ENCODE measurements at regions not wholly inside any gene's neighbourhood (a gene's known extent, or its start where the extent isn't known, plus 50 kb on each side); places are given as distances from the start of the nearest gene placed in this dataset.

DNA sequence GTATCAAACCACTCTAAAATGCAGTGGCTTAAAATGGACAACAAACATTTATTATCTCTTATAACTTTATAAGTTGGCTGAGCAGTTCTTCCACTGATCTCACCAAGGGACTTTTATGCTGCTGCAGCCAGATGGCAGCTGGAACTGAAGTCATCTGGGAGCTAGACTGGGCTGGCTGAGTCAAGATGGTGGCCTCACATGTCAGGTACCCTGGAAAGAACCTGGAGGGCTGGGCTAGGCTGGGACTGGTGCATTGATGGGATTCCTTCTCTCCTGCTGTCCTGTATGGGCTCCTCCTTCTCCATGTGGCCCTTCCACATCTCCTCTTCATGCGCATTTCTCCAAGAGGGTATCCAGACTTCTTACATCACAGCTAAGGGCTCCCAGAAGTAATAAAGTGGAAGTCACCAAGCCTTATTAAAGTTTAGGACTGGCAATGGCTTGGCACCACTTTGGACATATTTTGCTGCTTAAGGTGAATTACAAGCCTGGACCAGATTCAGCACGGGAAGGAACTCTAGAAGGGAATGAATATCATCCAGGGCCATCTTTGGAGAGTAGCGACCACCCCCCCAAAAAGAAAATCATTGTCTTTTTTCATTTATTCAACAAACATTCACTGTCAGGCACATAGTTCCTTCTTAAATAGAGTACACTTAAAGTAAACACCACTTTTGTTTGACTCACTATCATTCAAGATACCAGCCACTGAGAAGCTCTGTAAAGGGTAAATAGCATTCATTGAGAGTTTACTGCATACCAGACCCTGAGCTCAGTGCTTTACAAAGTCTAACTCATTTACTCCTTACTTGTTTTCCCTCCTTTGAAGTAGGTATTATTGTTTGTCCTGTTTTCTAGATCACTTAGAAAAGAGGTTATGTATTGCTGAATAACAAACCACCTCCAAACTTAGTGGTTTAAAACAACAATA, 138.0 kb downstream of the ZFP36L2 start:
- no CpG with 5 or more reads among the region's 3 CpGs for WGBS (ENCODE audit: insufficient coverage)
- no peaks in the 10 kb centered on the region for H3K27me3 ChIP-seq (ENCODE audit: control insufficient read depth, insufficient read depth, low read length)
- H3K36me3 ChIP-seq (ENCODE audit: control insufficient read depth, insufficient read depth, low read length): no peaks in the 10 kb centered on the region
- no peak for DNase-seq (ENCODE audit: low read depth in 4 of 6, low spot score in 6 of 6)
- H3K27ac ChIP-seq (ENCODE audit: low read depth, low read length): peak overlapping the region; percentile 10
- peaks cover 43% of the 10 kb centered on the region for H3K4me1 ChIP-seq (ENCODE audit: control insufficient read depth, insufficient read depth, low read length)
- no peak overlapping the region for H3K4me3 ChIP-seq (ENCODE audit: low read depth, low read length)
- H3K9me3 ChIP-seq (ENCODE audit: control insufficient read depth, insufficient read depth, low read length): peaks cover 5% of the 10 kb centered on the region

DNA sequence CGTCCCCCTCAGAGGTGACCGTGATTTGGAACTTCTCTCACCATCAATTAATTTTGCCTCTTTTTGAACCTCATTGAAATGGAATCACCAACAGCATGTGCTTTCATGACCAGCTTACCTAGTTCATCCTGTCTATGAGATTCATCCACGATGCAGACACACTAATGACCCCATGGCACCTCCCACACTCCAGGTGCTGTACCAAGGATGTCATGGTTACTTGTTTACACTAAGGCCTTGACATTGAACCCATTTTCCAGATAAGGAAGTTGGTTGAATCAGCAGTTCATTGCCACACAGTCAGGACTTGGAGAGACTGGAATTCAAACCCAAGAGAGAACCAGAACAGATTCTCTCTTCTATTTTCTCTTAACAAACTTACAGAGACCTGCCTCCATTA, 139.0 kb downstream of the ZFP36L2 start:
- Histone ChIP-seq H3K4me1 (ENCODE audit: control insufficient read depth, insufficient read depth, low read length) (peaks cover 53% of the 10 kb centered on the region), H3K4me3 (ENCODE audit: low read depth, low read length) (no peak overlapping the region), H3K9me3 (ENCODE audit: control insufficient read depth, insufficient read depth, low read length) (peaks cover 5% of the 10 kb centered on the region), H3K36me3 (ENCODE audit: control insufficient read depth, insufficient read depth, low read length) (no peaks in the 10 kb centered on the region), H3K27me3 (ENCODE audit: control insufficient read depth, insufficient read depth, low read length) (no peaks in the 10 kb centered on the region), H3K27ac (ENCODE audit: low read depth, low read length) (no peak overlapping the region)
- WGBS (ENCODE audit: insufficient coverage): 100% methylated on average over 3 of the region's 3 CpGs
- DNase-seq (ENCODE audit: low read depth in 4 of 6, low spot score in 6 of 6): no peak

DNA sequence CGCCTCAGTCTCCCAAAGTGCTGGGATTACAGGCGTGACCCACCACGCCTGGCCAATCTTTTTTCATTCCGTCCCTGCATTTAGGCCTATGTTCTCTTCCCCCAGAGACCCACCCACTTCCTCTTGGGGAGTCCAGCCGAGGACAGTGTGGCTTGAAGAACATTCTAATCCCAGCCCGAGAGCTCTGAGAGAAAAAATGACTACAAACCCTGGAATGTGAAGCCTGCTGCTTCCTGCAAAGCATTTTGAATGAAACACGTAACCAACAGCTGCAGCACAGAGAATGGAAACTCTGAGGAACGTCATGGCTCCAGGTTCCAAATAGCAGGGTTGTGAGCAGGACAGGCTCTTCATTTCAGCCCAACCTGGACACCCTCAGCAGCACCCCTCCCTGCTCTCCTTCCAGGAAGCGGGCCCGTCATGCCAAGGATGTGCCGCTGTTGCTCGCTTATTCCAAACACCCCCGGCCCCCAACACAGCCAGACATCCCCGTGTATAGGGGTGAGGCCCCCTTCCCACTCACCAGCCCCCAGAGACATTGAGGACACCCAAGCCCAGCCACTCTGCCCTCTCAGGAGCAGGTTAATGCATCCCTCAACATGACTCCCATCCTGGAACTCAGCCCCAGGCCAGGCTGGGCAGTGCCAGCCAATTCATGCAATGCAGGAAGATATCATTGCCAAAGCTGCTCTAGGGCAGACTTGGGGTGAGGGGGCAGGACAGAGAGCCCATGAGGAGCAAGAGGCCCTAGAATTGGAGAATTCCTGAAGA, 139.8 kb downstream of the ZFP36L2 start:
- peak overlapping the region; percentile 95 for H3K27ac ChIP-seq (ENCODE audit: low read depth, low read length)
- peak in 1 of 6 donors; percentile 76 for DNase-seq (ENCODE audit: low read depth in 4 of 6, low spot score in 6 of 6)

DNA sequence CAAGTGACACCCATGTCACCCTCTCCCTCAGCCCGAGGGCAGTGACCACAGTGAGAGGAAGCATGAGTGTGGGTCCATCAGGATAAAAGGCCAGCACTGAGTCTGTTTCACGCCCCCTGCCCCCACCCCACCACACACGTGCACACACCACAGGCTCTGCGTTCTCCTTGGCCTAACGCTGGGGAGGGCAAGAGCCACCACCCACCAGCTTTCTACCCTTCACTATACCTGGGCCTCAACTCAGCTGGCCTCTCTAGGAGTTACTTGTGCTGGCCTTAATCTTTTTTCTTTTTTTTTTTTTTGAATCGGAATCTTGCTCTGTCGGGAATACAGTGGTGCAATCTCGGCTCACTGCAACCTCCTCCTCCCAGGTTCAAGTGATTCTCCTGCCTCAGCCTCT, 140.5 kb downstream of the ZFP36L2 start:
- DNase-seq (ENCODE audit: low read depth in 4 of 6, low spot score in 6 of 6): no peak
- peak overlapping the region; percentile 95 for H3K27ac ChIP-seq (ENCODE audit: low read depth, low read length)
- 75% methylated on average over 4 of the region's 8 CpGs for WGBS (ENCODE audit: insufficient coverage)
- H3K4me3 ChIP-seq (ENCODE audit: low read depth, low read length): no peak overlapping the region
- no peaks in the 10 kb centered on the region for H3K27me3 ChIP-seq (ENCODE audit: control insufficient read depth, insufficient read depth, low read length)
- H3K4me1 ChIP-seq (ENCODE audit: control insufficient read depth, insufficient read depth, low read length): peaks cover 66% of the 10 kb centered on the region
- H3K9me3 ChIP-seq (ENCODE audit: control insufficient read depth, insufficient read depth, low read length): peaks cover 5% of the 10 kb centered on the region
- no peaks in the 10 kb centered on the region for H3K36me3 ChIP-seq (ENCODE audit: control insufficient read depth, insufficient read depth, low read length)

More for the DNA sequence above, 139.8 kb downstream of the ZFP36L2 start:
- Histone ChIP-seq H3K9me3 (ENCODE audit: control insufficient read depth, insufficient read depth, low read length) (peaks cover 5% of the 10 kb centered on the region), H3K4me3 (ENCODE audit: low read depth, low read length) (no peak overlapping the region), H3K27me3 (ENCODE audit: control insufficient read depth, insufficient read depth, low read length) (no peaks in the 10 kb centered on the region), H3K4me1 (ENCODE audit: control insufficient read depth, insufficient read depth, low read length) (peaks cover 61% of the 10 kb centered on the region), H3K36me3 (ENCODE audit: control insufficient read depth, insufficient read depth, low read length) (no peaks in the 10 kb centered on the region)
- WGBS (ENCODE audit: insufficient coverage): 52% methylated on average over 14 of the region's 14 CpGs

DNA sequence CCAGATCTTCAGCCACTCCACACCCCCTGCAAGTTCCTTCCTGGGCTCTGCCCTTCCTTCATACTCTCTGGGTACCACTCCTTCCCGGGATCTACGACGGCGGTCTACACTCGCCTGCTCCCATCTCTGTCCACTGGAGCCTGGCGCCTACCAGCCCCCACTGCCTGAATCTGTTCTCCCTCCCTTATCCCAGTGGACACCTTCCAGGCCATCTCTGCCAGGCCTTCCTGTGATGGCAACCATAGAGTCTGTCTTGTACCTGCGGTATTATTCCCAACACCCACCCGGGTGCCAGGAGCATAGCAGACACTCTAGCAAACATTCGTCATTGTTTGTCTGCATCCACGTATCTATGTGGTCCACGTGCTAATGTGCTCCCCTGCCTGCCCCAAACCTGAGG, 140.9 kb downstream of the ZFP36L2 start:
- Histone ChIP-seq H3K9me3 (ENCODE audit: control insufficient read depth, insufficient read depth, low read length) (peaks cover 2% of the 10 kb centered on the region), H3K27me3 (ENCODE audit: control insufficient read depth, insufficient read depth, low read length) (no peaks in the 10 kb centered on the region), H3K4me3 (ENCODE audit: low read depth, low read length) (no peak overlapping the region), H3K4me1 (ENCODE audit: control insufficient read depth, insufficient read depth, low read length) (peaks cover 70% of the 10 kb centered on the region), H3K27ac (ENCODE audit: low read depth, low read length) (peak overlapping the region; percentile 95), H3K36me3 (ENCODE audit: control insufficient read depth, insufficient read depth, low read length) (no peaks in the 10 kb centered on the region)
- WGBS (ENCODE audit: insufficient coverage): 83% methylated on average over 11 of the region's 11 CpGs
- no peak for DNase-seq (ENCODE audit: low read depth in 4 of 6, low spot score in 6 of 6)

DNA sequence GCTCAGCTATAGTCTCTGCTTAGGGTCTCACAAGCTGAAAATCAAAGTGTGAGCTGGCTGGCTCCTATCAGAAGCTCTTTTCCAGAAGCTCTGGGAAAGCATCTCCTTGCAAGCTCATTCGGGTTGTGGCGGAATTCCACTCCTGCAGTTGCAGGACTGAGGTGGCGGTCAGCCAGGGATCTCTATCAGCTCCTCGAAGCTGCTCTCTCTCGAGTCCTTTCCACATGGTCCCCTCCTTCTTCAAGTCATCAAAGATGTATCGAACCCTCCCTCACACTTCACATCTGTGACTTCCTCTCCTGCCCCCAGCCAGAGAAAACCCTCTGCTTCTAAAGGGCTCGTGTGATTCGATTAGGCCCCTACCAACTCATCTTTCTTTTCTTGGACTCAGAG, 141.7 kb downstream of the ZFP36L2 start:
- Histone ChIP-seq H3K9me3 (ENCODE audit: control insufficient read depth, insufficient read depth, low read length) (no peaks in the 10 kb centered on the region), H3K4me3 (ENCODE audit: low read depth, low read length) (no peak overlapping the region), H3K4me1 (ENCODE audit: control insufficient read depth, insufficient read depth, low read length) (peaks cover 73% of the 10 kb centered on the region), H3K27ac (ENCODE audit: low read depth, low read length) (peak overlapping the region; percentile 95), H3K27me3 (ENCODE audit: control insufficient read depth, insufficient read depth, low read length) (no peaks in the 10 kb centered on the region), H3K36me3 (ENCODE audit: control insufficient read depth, insufficient read depth, low read length) (no peaks in the 10 kb centered on the region)
- DNase-seq (ENCODE audit: low read depth in 4 of 6, low spot score in 6 of 6): peak in 2 of 6 donors; percentile 53 to 63
- WGBS (ENCODE audit: insufficient coverage): 57% methylated on average over 8 of the region's 8 CpGs

DNA sequence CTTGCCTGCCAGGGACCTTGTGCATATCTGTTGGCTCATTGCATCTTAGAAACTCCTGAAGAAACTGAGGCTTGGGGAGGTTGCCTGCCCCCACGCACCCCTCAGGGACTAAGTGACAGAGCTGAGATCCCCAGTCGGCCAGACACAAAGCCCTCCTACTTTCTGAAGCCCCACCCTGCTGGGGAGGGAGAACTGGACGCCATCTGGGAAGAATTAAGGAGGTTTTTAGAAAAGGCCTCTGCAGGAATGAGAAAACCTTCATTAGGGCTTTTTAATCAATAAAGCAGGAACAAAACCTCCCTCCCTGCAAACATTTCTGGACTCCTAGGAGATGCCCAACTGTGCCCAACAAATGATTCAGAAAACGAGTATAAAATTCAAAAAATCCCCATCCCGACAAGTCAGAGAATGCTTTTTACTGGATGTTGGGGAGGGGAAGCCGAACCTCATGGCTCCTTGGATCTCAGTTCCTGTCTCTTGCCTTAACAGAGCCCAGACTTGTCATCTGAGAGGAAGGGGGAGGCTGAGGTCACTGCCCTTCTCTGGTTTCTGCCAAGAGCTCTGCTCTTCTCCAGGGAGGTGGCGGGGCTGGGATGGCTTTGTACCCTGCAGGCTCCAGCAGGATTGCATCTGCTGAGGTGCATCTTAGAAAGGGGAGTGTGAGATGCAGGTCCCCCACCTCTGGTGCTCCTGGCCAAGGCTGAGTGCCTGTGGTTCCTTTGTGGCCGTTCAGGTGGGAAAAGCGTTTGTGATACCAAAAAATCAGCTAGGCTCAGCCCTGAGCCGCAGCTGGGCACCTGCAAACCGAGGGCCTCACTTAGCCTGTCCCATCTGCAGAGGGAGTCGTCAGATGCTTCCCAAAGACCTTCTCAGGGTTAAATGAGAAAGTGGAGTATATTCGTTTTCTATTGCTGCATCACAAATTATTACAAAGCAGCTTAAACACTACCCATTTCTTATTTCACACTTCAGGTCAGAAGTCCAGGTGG, 142.4 kb downstream of the ZFP36L2 start:
- H3K36me3 ChIP-seq (ENCODE audit: control insufficient read depth, insufficient read depth, low read length): no peaks in the 10 kb centered on the region
- peak in 2 of 6 donors; percentile 60 to 75 for DNase-seq (ENCODE audit: low read depth in 4 of 6, low spot score in 6 of 6)
- no peaks in the 10 kb centered on the region for H3K9me3 ChIP-seq (ENCODE audit: control insufficient read depth, insufficient read depth, low read length)
- H3K27ac ChIP-seq (ENCODE audit: low read depth, low read length): peak overlapping the region; percentile 95
- 43% methylated on average over 6 of the region's 13 CpGs for WGBS (ENCODE audit: insufficient coverage)
- H3K4me3 ChIP-seq (ENCODE audit: low read depth, low read length): no peak overlapping the region
- no peaks in the 10 kb centered on the region for H3K27me3 ChIP-seq (ENCODE audit: control insufficient read depth, insufficient read depth, low read length)
- peaks cover 71% of the 10 kb centered on the region for H3K4me1 ChIP-seq (ENCODE audit: control insufficient read depth, insufficient read depth, low read length)

DNA sequence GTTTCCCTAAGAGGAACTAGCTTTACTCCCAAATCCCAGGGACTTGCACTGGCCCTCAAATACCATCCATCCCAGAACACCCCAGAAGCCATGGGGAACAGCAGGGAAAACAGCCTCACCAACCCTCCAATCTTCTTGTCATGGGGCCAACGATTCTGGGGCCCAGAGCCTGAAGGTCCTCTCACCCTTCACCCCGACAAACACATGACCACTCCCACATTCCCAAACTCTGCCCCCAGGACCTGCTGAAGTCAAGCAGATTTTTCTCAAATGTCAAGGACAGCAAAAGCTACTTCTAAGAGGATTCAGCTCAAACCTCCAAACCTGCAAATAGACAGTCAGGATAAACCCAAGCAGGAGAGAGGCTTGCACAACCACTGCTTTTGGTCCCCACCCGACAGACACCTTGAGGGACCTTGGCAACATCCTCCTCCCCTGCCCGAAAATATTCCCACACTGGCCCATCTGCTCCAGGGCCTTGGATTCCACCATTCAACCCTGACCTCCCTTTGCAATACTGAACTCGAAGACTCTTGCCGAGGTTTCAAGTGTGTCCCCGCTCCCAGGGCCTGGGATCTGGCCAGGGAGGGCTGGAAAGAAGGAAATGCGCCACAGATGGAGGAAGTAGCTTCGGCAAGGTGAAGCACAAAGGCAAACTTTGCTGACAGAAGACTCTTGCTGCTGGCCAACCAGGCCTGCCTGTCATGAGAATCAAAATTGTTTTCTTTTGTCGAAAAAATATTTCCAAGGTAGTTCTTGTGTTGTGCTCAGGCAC, 143.3 kb downstream of the ZFP36L2 start:
- peaks cover 67% of the 10 kb centered on the region for H3K4me1 ChIP-seq (ENCODE audit: control insufficient read depth, insufficient read depth, low read length)

More for the DNA sequence above, 143.3 kb downstream of the ZFP36L2 start:
- Histone ChIP-seq H3K27ac (ENCODE audit: low read depth, low read length) (peak overlapping the region; percentile 95), H3K4me3 (ENCODE audit: low read depth, low read length) (no peak overlapping the region), H3K9me3 (ENCODE audit: control insufficient read depth, insufficient read depth, low read length) (no peaks in the 10 kb centered on the region), H3K27me3 (ENCODE audit: control insufficient read depth, insufficient read depth, low read length) (no peaks in the 10 kb centered on the region), H3K36me3 (ENCODE audit: control insufficient read depth, insufficient read depth, low read length) (no peaks in the 10 kb centered on the region)
- WGBS (ENCODE audit: insufficient coverage): 63% methylated on average over 8 of the region's 10 CpGs
- DNase-seq (ENCODE audit: low read depth in 4 of 6, low spot score in 6 of 6): no peak

Measured in spinal cord (tissue), 9 donors.